T-helper 1 cell treated with Interleukin-12 subunit alpha and Interleukin-12 subunit beta and Interleukin-4 antibody, amounts not matched to agents 30 μg/mL and 1 μg/mL, for 36 hours (primary cell): ENCODE measurements at regions not wholly inside any gene's neighbourhood (a gene's known extent, or its start where the extent isn't known, plus 50 kb on each side); places are given as distances from the start of the nearest gene placed in this dataset.
A peak's percentile ranks its signal among the peaks of the same experiment; 100 is the strongest.
"Not testable (repeated sequence)": the region's sequence is repeated elsewhere in the genome, so short reads cannot be mapped to it uniquely, and the experiment has no call there.

Source experiments
- H3K27ac Mint-ChIP-seq: one replicate; pipeline ENCODE4 v1.8.0; 2021; ENCODE audit warnings: mild to moderate bottlenecking, mixed read lengths
- H3K27me3 Mint-ChIP-seq: one replicate; pipeline ENCODE4 v1.8.0; 2021; ENCODE audit warnings: low read depth, mixed read lengths
- H3K36me3 Mint-ChIP-seq: one replicate; pipeline ENCODE4 v1.8.0; 2021; ENCODE audit warnings: low read depth, mixed read lengths
- H3K4me1 Mint-ChIP-seq: one replicate; pipeline ENCODE4 v1.8.0; 2021; ENCODE audit warnings: low read depth, mixed read lengths
- H3K4me3 Mint-ChIP-seq: one replicate; pipeline ENCODE4 v1.8.0; 2021; ENCODE audit warnings: mild to moderate bottlenecking, moderate library complexity, mixed read lengths
- H3K9me3 Mint-ChIP-seq: one replicate; pipeline ENCODE4 v1.8.0; 2021; ENCODE audit warnings: mixed read lengths

- Mint-ChIP-seq H3K4me3 (peak overlapping the region; percentile 82), H3K4me1 (peaks cover 21% of the 10 kb centered on the region), H3K36me3 (peaks cover 11% of the 10 kb centered on the region), H3K9me3 (peaks cover 13% of the 10 kb centered on the region), H3K27ac (peak overlapping the region; percentile 95), H3K27me3 (no peaks in the 10 kb centered on the region)
These were observed 207.1 kb downstream of the C9orf50 start for GRCh38 chr9:129413537-129414376.

GRCh38 chr9:129412814-129413536 lies 207.9 kb downstream of the C9orf50 start:
- Mint-ChIP-seq H3K4me3 (peak overlapping the region; percentile 62), H3K27ac (peak overlapping the region; percentile 93), H3K9me3 (peaks cover 13% of the 10 kb centered on the region), H3K36me3 (peaks cover 11% of the 10 kb centered on the region), H3K4me1 (peaks cover 24% of the 10 kb centered on the region), H3K27me3 (no peaks in the 10 kb centered on the region)

GRCh38 chr9:129412176-129412813 lies 208.6 kb downstream of the C9orf50 start:
- Mint-ChIP-seq H3K27ac (peak overlapping the region; percentile 79), H3K9me3 (peaks cover 13% of the 10 kb centered on the region), H3K36me3 (peaks cover 11% of the 10 kb centered on the region), H3K4me3 (peak overlapping the region; percentile 62), H3K4me1 (peaks cover 23% of the 10 kb centered on the region)
- H3K27me3 Mint-ChIP-seq = not testable (repeated sequence)

DNA sequence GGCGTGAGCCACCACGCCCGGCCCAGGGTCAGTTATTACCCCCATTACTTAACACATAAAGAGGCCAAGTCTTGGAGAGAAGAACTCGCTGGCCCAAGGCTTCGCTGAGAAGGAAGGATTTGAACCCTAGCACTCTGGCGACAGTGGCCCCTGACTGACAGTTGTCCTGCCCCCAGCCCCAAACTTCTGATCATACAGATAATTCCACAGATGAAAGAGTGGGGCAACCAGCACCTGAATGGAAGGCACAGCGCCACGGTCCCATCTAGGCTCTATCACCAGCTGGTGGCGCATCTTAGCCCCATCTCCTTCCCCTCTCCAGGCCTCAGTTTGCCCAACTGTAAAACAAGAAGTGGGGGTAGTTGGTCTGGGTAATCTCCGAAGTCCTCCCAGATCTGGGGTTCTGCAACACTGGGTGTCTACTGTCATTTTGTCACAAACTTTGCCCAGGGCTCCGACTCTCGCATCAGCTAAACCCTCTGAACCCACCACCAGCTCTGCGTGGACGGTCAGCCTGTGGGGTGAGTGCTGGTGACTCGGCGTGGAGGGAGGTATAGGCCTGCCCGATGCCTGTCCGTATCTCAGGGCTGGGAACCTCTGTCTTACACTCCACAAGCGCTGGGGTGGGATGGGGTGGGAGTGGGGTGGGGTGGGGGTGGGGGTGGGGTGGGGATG lies 209.3 kb downstream of the C9orf50 start:
- H3K27me3 Mint-ChIP-seq = no peaks in the 10 kb centered on the region
- peaks cover 20% of the 10 kb centered on the region for H3K4me1 Mint-ChIP-seq
- peaks cover 11% of the 10 kb centered on the region for H3K36me3 Mint-ChIP-seq
- peaks cover 13% of the 10 kb centered on the region for H3K9me3 Mint-ChIP-seq
- no peak overlapping the region for H3K27ac Mint-ChIP-seq
- no peak overlapping the region for H3K4me3 Mint-ChIP-seq

- peak overlapping the region; percentile 8 for H3K4me3 Mint-ChIP-seq
- H3K4me1 Mint-ChIP-seq = peaks cover 19% of the 10 kb centered on the region
- peaks cover 11% of the 10 kb centered on the region for H3K36me3 Mint-ChIP-seq
- no peaks in the 10 kb centered on the region for H3K27me3 Mint-ChIP-seq
- peaks cover 13% of the 10 kb centered on the region for H3K9me3 Mint-ChIP-seq
- H3K27ac Mint-ChIP-seq = peak overlapping the region; percentile 60
These were observed 210.7 kb downstream of the C9orf50 start for GRCh38 chr9:129410226-129410625.

DNA sequence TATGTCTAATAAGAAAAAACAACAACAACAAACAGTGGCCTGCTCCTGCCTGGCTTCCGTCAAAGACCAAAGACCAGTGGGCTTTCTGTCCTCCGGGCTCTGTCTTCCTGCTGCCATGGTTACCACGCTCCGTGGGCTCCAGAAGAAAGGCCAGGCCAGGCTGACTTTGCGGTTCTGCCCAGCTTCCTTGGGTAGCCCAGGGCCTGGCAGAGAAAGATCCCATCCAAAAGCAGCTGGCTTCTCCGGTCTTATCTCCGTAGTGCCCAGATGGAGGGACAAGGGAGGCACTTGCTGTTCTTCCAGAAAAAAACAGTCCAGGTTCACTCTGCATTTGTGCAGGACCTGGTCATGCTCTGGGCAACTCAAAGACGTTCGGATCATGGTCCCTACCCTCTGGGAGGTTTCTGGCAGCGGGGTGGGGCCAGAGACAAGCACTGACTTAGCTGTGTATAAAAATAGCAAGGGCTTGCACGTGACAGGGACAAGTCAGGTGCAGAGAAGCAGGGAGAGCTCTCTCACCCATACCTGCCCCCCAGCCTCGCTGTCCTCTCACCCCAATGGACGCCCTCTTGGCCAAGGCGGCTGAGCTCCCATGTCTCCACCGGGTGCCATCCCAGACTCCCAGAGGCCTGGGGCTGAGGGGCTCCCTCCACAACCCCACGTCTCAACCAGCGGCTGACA lies 212.2 kb downstream of the C9orf50 start:
- H3K4me1 Mint-ChIP-seq = peaks cover 14% of the 10 kb centered on the region
- no peaks in the 10 kb centered on the region for H3K27me3 Mint-ChIP-seq
- H3K9me3 Mint-ChIP-seq = peaks cover 13% of the 10 kb centered on the region
- H3K4me3 Mint-ChIP-seq = no peak overlapping the region
- H3K36me3 Mint-ChIP-seq = peaks cover 11% of the 10 kb centered on the region
- H3K27ac Mint-ChIP-seq = no peak overlapping the region

GRCh38 chr9:129407905-129408452 lies 212.9 kb downstream of the C9orf50 start:
- H3K4me1 Mint-ChIP-seq = peaks cover 14% of the 10 kb centered on the region
- H3K36me3 Mint-ChIP-seq = peaks cover 11% of the 10 kb centered on the region
- no peak overlapping the region for H3K4me3 Mint-ChIP-seq
- H3K9me3 Mint-ChIP-seq = peaks cover 13% of the 10 kb centered on the region
- no peaks in the 10 kb centered on the region for H3K27me3 Mint-ChIP-seq
- no peak overlapping the region for H3K27ac Mint-ChIP-seq

DNA sequence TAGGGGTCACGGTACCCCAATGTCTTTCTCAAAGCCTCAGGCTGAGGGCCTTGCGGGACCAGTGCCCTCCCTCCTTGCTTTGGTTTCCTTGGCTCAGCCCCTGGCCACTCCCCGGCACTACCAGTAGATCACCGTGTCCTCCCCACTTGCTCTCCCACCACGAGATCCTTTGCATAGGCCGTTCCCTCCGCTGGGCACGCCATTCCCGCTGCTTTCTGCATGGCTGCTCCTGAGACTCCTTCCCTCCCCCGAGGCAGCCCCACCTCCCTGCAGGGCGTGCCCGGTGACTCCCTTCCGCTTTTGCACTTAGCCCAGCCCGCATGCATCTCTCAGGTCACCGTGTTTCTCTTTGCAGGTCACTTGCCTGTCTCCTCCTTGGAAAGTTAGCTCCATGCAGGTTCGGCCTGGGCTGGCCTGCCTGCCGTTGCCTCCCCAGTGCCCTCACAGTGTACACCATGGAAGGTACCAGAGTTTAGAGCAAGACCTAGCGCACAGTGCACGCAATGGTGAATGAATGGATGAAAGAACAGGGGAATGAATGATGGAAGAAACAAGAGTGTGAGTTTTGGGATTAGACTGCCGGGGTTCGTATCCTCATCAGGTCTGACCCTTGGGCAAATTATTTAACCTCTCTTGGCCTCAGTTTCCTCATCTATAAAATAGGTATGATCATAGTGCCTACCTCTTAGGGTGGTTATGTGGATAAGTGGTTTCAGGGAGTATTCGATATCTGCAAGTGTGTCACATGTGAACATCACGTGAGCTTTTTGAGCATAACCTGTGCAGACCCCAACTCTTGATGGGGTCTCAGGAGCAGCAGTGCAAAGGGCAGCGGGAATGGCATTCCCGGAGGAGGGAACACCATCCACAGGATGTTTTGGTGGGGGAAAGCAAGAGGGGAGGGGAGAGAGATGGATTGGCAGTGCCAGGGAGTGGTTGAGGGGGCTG lies 214.3 kb downstream of the C9orf50 start:
- no peak overlapping the region for H3K4me3 Mint-ChIP-seq
- H3K27me3 Mint-ChIP-seq = no peaks in the 10 kb centered on the region
- H3K9me3 Mint-ChIP-seq = peaks cover 13% of the 10 kb centered on the region
- peaks cover 10% of the 10 kb centered on the region for H3K4me1 Mint-ChIP-seq
- peaks cover 11% of the 10 kb centered on the region for H3K36me3 Mint-ChIP-seq
- H3K27ac Mint-ChIP-seq = no peak overlapping the region

GRCh38 chr9:129405827-129406213 lies 215.1 kb downstream of the C9orf50 start:
- Mint-ChIP-seq H3K4me1 (peaks cover 9% of the 10 kb centered on the region), H3K27ac (no peak overlapping the region), H3K27me3 (no peaks in the 10 kb centered on the region), H3K36me3 (peaks cover 8% of the 10 kb centered on the region), H3K9me3 (peaks cover 11% of the 10 kb centered on the region), H3K4me3 (no peak overlapping the region)

DNA sequence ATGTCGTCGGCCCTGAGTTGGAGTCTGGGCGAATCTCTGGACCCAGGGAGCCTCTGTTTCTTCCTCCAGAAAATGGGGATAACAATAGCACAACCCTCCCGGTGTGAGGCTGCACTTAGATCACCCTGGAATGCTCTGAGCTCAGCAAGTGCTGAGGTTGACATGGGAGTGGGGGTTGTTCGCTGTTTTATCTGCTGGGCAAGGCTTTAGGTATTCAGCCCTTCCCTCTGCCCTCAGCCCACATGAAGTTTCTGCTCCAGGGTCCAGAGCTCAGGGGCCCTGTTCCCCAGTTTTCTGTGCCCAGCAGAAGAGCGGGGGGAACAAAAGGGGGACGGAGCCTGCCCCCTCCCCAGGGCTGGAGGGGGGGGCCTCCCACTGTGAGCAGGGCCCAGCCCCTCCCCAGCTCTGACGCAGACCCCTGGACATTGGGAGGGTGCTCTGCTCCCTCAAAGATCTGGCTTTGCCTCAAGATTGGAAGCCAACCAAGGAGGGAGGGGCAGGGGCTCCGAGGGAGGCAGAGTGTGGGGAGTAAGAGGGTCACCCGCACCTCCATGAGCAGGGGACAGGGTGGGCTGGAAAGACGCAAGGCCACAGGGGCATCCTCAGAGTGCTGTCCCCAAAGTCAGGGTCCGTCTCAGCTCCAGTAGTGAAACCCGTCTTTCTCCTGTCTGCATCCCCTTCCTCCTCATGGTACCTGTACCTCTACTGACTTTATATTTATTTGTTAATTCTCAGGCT lies 215.6 kb downstream of the C9orf50 start:
- H3K27me3 Mint-ChIP-seq = no peaks in the 10 kb centered on the region
- no peak overlapping the region for H3K27ac Mint-ChIP-seq
- peaks cover 3% of the 10 kb centered on the region for H3K36me3 Mint-ChIP-seq
- peaks cover 5% of the 10 kb centered on the region for H3K4me1 Mint-ChIP-seq
- no peak overlapping the region for H3K4me3 Mint-ChIP-seq
- H3K9me3 Mint-ChIP-seq = peaks cover 5% of the 10 kb centered on the region

- Mint-ChIP-seq H3K4me3 (no peak overlapping the region), H3K27me3 (no peaks in the 10 kb centered on the region), H3K9me3 (no peaks in the 10 kb centered on the region), H3K4me1 (peaks cover 4% of the 10 kb centered on the region), H3K36me3 (no peaks in the 10 kb centered on the region), H3K27ac (no peak overlapping the region)
These were observed 216.3 kb downstream of the C9orf50 start for GRCh38 chr9:129404621-129405020.

DNA sequence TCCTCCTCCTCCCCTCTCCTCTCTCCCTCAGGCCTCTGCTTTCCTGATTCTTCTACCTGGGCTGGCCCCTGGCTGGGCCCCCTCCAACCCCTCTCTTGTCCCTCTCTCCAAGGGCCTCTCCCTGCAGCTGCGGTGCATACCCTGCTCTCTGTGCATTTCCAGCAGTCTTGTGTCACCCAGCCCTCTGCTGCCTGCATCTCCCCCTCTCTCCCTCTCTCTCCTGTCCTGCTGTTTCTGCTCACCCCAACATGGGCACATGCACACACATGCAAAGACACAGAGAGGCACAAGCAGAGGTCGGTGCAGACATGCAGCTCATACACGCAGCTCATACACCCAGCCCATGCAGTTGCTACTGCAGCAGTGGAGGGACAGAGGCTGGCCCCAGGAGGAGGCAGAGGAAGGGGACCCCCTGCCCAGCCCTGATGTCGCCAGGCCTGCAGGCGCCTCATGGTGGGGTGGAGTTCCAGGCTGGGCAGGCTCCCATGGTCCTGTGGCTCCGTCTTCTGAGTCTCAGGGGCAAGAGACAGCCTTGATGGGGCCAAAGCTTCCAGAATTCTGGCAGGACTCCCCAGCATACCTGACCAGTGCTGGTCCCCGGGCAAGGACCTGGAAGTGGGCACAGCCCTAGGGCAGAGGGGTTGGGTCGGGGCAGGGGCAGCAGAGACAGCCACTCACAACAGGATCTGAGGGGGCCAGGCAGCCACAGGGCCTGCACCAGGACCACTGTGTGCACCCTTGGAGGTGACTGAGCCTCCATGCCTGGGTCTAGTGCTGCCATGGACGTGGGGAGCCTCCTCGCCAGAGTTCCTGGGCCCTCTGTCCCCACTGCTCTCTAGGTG lies 216.9 kb downstream of the C9orf50 start:
- Mint-ChIP-seq H3K4me1 (peaks cover 4% of the 10 kb centered on the region), H3K36me3 (no peaks in the 10 kb centered on the region), H3K4me3 (no peak overlapping the region), H3K27me3 (no peaks in the 10 kb centered on the region), H3K9me3 (no peaks in the 10 kb centered on the region), H3K27ac (no peak overlapping the region)
